Astrocyte (in vitro differentiated cells and primary cell): ENCODE measurements at regions not wholly inside any gene's neighbourhood (a gene's known extent, or its start where the extent isn't known, plus 50 kb on each side); places are given as distances from the start of the nearest gene placed in this dataset.

ENCODE experiments used
- DNase-seq: peaks from one replicate; pipeline ENCODE4 v3.0.0-alpha.2; 2010; ENCODE audit warnings: low read depth
- FAIRE-seq: peaks from 2 replicates; lab custom pipeline; 2011; peaks lifted over from hg19 to GRCh38; lab: Jason Lieb, UNC
- H2AFZ ChIP-seq: 2 replicates; pipeline ENCODE4 v1.6.0; 2012; ENCODE audit warnings: low read depth, low read length, inconsistent platforms
- H3K27ac ChIP-seq: 2 replicates; pipeline ENCODE4 v1.5.1; 2011; ENCODE audit warnings: low read depth, low read length, inconsistent platforms
- H3K27me3 ChIP-seq: 2 replicates; pipeline ENCODE4 v1.6.0; 2011; ENCODE audit warnings: low read length, inconsistent platforms; ENCODE audit not compliant: insufficient read depth
- H3K36me3 ChIP-seq: 2 replicates; pipeline ENCODE4 v1.5.1; 2011; ENCODE audit warnings: low read length, inconsistent platforms; ENCODE audit not compliant: insufficient read depth
- H3K4me1 ChIP-seq: 2 replicates; pipeline ENCODE4 v1.5.1; 2011; ENCODE audit warnings: low read length, inconsistent platforms; ENCODE audit not compliant: insufficient read depth
- H3K4me2 ChIP-seq: 2 replicates; pipeline ENCODE4 v1.6.0; 2012; ENCODE audit warnings: low read length, inconsistent platforms
- H3K4me3 ChIP-seq: 2 replicates; pipeline ENCODE4 v1.5.1; 2011; ENCODE audit warnings: low read depth, mild to moderate bottlenecking, low read length, inconsistent platforms; ENCODE audit not compliant: insufficient read depth
- H3K79me2 ChIP-seq: 2 replicates; pipeline ENCODE4 v1.6.0; 2012; ENCODE audit warnings: mild to moderate bottlenecking, low read length, inconsistent platforms; ENCODE audit not compliant: insufficient read depth
- H3K9ac ChIP-seq: 2 replicates; pipeline ENCODE4 v1.6.0; 2012; ENCODE audit warnings: mild to moderate bottlenecking, low read length, inconsistent platforms
- H3K9me3 ChIP-seq: 2 replicates; pipeline ENCODE4 v1.5.1; 2012; ENCODE audit warnings: low read depth, mild to moderate bottlenecking, low read length, inconsistent platforms; ENCODE audit not compliant: insufficient read depth
- H4K20me1 ChIP-seq: 2 replicates; pipeline ENCODE4 v1.6.0; 2012; ENCODE audit warnings: low read length, inconsistent platforms; ENCODE audit not compliant: insufficient read depth
- H3K27ac Mint-ChIP-seq: one replicate; pipeline ENCODE4 v1.8.0; 2021; ENCODE audit warnings: mild to moderate bottlenecking, mixed read lengths; ENCODE audit not compliant: unreplicated experiment
- H3K27me3 Mint-ChIP-seq: one replicate; pipeline ENCODE4 v1.8.0; 2021; ENCODE audit warnings: low read depth, mixed read lengths; ENCODE audit not compliant: unreplicated experiment
- H3K36me3 Mint-ChIP-seq: one replicate; pipeline ENCODE4 v1.8.0; 2021; ENCODE audit warnings: low read depth, mixed read lengths; ENCODE audit not compliant: unreplicated experiment
- H3K4me1 Mint-ChIP-seq: one replicate; pipeline ENCODE4 v1.8.0; 2021; ENCODE audit warnings: low read depth, mixed read lengths; ENCODE audit not compliant: unreplicated experiment
- H3K4me3 Mint-ChIP-seq: one replicate; pipeline ENCODE4 v1.8.0; 2021; ENCODE audit warnings: mild to moderate bottlenecking, moderate library complexity, mixed read lengths; ENCODE audit not compliant: unreplicated experiment
- H3K9me3 Mint-ChIP-seq: one replicate; pipeline ENCODE4 v1.8.0; 2021; ENCODE audit warnings: mild to moderate bottlenecking, mixed read lengths; ENCODE audit not compliant: unreplicated experiment
- EZH2 ChIP-seq: IDR thresholded peaks from 2 replicates; pipeline ENCODE4 v1.6.1; 2012; ENCODE audit warnings: mild to moderate bottlenecking, low read length, inconsistent platforms; ENCODE audit not compliant: insufficient read depth
- TF ChIP-seq, protein P1 (sequence below): IDR thresholded peaks from 2 replicates; pipeline ENCODE4 v1.5.1; 2011; ENCODE audit warnings: low read depth, mild to moderate bottlenecking, inconsistent platforms, low read length, moderate library complexity; ENCODE audit not compliant: insufficient read depth

- Histone ChIP-seq H3K9me3 (peaks cover 2% of the 10 kb centered on the region), H3K27me3 (no peaks in the 10 kb centered on the region)
These were observed 1083.2 kb downstream of the ROBO2 start for GRCh38 chr3:78123058-78123457.

DNA sequence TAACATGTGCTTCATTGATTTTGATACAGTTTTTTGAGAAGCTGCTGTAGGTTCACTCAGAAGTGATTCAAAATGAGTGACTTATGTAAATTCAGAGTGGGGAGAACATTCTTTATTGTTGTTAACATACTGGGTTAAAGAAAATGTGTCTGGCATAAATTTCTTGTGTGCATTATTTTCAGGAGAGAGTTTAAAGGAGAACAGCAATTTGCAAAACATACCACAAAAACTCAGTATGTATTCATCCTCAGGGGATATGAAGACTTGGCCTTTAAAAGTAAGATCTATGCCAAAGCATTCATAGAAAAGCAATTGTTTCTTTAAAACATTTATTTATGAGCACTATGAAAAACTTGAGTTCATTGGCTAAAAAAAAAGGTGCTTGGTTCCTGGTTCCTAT is 1089.8 kb downstream of the ROBO2 start:
- Histone ChIP-seq H3K4me3 (no peak overlapping the region), H3K27me3 (no peaks in the 10 kb centered on the region), H3K4me1 (no peaks in the 10 kb centered on the region), H3K9ac (no peak overlapping the region), H2AFZ (no peak overlapping the region), H3K36me3 (no peaks in the 10 kb centered on the region), H4K20me1 (no peaks in the 10 kb centered on the region), H3K9me3 (no peaks in the 10 kb centered on the region), H3K27ac (no peak overlapping the region), H3K79me2 (no peaks in the 10 kb centered on the region), H3K4me2 (no peak overlapping the region)
- TF ChIP-seq EZH2: no peak
- TF ChIP-seq, protein P1, sequence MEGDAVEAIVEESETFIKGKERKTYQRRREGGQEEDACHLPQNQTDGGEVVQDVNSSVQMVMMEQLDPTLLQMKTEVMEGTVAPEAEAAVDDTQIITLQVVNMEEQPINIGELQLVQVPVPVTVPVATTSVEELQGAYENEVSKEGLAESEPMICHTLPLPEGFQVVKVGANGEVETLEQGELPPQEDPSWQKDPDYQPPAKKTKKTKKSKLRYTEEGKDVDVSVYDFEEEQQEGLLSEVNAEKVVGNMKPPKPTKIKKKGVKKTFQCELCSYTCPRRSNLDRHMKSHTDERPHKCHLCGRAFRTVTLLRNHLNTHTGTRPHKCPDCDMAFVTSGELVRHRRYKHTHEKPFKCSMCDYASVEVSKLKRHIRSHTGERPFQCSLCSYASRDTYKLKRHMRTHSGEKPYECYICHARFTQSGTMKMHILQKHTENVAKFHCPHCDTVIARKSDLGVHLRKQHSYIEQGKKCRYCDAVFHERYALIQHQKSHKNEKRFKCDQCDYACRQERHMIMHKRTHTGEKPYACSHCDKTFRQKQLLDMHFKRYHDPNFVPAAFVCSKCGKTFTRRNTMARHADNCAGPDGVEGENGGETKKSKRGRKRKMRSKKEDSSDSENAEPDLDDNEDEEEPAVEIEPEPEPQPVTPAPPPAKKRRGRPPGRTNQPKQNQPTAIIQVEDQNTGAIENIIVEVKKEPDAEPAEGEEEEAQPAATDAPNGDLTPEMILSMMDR: no peak
- Mint-ChIP-seq H3K36me3 (no peaks in the 10 kb centered on the region), H3K4me1 (no peaks in the 10 kb centered on the region), H3K9me3 (peaks cover 1% of the 10 kb centered on the region), H3K4me3 (no peak overlapping the region), H3K27me3 (no peaks in the 10 kb centered on the region), H3K27ac (no peak overlapping the region)
- FAIRE-seq (no peak), DNase-seq (no peak)

More at GRCh38 chr3:78123058-78123457, 1083.2 kb downstream of the ROBO2 start:
- Histone ChIP-seq H3K4me3 (no peak overlapping the region), H2AFZ (no peak overlapping the region), H4K20me1 (no peaks in the 10 kb centered on the region), H3K4me1 (no peaks in the 10 kb centered on the region), H3K9ac (no peak overlapping the region), H3K4me2 (no peak overlapping the region), H3K36me3 (no peaks in the 10 kb centered on the region), H3K27ac (no peak overlapping the region), H3K79me2 (no peaks in the 10 kb centered on the region)
- H3K9me3 Mint-ChIP-seq: no peaks in the 10 kb centered on the region
- no peaks in the 10 kb centered on the region for H3K36me3 Mint-ChIP-seq
- no peaks in the 10 kb centered on the region for H3K27me3 Mint-ChIP-seq
- DNase-seq (no peak), FAIRE-seq (no peak)
- H3K4me3 Mint-ChIP-seq: no peak overlapping the region
- H3K4me1 Mint-ChIP-seq: no peaks in the 10 kb centered on the region
- no peak overlapping the region for H3K27ac Mint-ChIP-seq
- TF ChIP-seq, protein P1: no peak
- no peak for TF ChIP-seq EZH2

DNA sequence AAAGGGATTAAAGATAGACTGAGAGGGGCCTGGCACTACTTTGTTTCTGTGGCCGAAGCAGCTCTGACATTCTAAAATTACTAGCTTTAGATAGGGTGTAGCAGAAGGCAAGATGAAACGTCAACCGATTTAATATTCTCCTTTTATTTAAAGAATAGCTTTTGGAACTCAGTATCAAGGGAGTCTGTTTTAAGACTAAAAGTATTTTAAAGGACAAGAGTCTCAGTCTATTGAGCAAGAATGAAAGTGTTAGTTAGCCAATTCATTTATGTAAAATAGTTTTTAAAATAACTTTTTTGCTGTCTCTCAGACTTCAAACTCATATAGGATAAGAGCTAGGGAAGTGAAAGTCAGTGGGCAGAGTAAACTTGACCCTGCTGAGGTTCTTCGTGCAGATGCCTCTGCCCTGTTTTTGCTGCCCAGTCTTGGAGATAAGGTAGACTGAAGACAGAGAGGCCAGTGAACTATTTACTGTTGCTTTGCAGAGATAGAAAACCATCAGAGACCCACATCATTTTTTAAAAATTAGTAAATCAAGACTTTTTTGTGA is 1090.9 kb downstream of the ROBO2 start:
- FAIRE-seq (no peak), DNase-seq (no peak)
- TF ChIP-seq, protein P1: no peak
- no peak for TF ChIP-seq EZH2
- H3K79me2 ChIP-seq: no peaks in the 10 kb centered on the region
- H3K4me3 ChIP-seq: no peak overlapping the region
- H3K4me1 ChIP-seq: no peaks in the 10 kb centered on the region
- H3K4me2 ChIP-seq: no peak overlapping the region
- no peak overlapping the region for H3K4me3 Mint-ChIP-seq
- H3K27me3 ChIP-seq: no peaks in the 10 kb centered on the region
- H3K27ac Mint-ChIP-seq: no peak overlapping the region
- H3K27ac ChIP-seq: no peak overlapping the region
- H3K36me3 ChIP-seq: no peaks in the 10 kb centered on the region
- no peaks in the 10 kb centered on the region for H4K20me1 ChIP-seq
- no peak overlapping the region for H3K9ac ChIP-seq
- H3K36me3 Mint-ChIP-seq: no peaks in the 10 kb centered on the region
- H3K9me3 ChIP-seq: no peaks in the 10 kb centered on the region
- H2AFZ ChIP-seq: no peak overlapping the region
- H3K27me3 Mint-ChIP-seq: no peaks in the 10 kb centered on the region
- peaks cover 1% of the 10 kb centered on the region for H3K9me3 Mint-ChIP-seq
- H3K4me1 Mint-ChIP-seq: no peaks in the 10 kb centered on the region
